ENCODE measurements at regions not wholly inside any gene's neighbourhood (a gene's known extent, or its start where the extent isn't known, plus 50 kb on each side); places are given as distances from the start of the nearest gene placed in this dataset.
"Not testable (repeated sequence)": the region's sequence is repeated elsewhere in the genome, so short reads cannot be mapped to it uniquely, and the experiment has no call there.

- WGBS, 2 donors = 39 to 54% methylated on average over 2 of the region's 2 CpGs
- Histone ChIP-seq H3K4me1 (no peaks in the 10 kb centered on the region), H3K4me3 (no peak overlapping the region), H3K27ac (no peak overlapping the region), H3K9me3 (no peaks in the 10 kb centered on the region), H3K36me3 (replicated peaks in 1 of 2; ENCODE audit: insufficient read depth in 1 of 2, low read depth in 2 of 2) (no peaks in the 10 kb centered on the region), H3K27me3 (no peaks in the 10 kb centered on the region)
- ATAC-seq (no peak), DNase-seq (no peak)
- TF ChIP-seq, protein P1, sequence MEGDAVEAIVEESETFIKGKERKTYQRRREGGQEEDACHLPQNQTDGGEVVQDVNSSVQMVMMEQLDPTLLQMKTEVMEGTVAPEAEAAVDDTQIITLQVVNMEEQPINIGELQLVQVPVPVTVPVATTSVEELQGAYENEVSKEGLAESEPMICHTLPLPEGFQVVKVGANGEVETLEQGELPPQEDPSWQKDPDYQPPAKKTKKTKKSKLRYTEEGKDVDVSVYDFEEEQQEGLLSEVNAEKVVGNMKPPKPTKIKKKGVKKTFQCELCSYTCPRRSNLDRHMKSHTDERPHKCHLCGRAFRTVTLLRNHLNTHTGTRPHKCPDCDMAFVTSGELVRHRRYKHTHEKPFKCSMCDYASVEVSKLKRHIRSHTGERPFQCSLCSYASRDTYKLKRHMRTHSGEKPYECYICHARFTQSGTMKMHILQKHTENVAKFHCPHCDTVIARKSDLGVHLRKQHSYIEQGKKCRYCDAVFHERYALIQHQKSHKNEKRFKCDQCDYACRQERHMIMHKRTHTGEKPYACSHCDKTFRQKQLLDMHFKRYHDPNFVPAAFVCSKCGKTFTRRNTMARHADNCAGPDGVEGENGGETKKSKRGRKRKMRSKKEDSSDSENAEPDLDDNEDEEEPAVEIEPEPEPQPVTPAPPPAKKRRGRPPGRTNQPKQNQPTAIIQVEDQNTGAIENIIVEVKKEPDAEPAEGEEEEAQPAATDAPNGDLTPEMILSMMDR (IDR thresholded peaks at IDR 0.05) = no peak
- no peak for TF ChIP-seq POLR2A (IDR thresholded peaks at IDR 0.05)
- intact Hi-C loops (cut with DNase I) = no loop called here
These were observed 172.4 kb upstream of the CAND1 start for GRCh38 chr12:67096533-67097318.

GRCh38 chr12:67099858-67100257, 169.3 kb upstream of the CAND1 start:
- TF ChIP-seq, protein P1 (IDR thresholded peaks at IDR 0.05) = no peak
- TF ChIP-seq POLR2A (IDR thresholded peaks at IDR 0.05) = no peak
- H3K27ac ChIP-seq = no peak overlapping the region
- H3K36me3 ChIP-seq (replicated peaks in 1 of 2; ENCODE audit: insufficient read depth in 1 of 2, low read depth in 2 of 2) = no peaks in the 10 kb centered on the region
- H3K4me1 ChIP-seq = no peaks in the 10 kb centered on the region
- intact Hi-C loops (cut with DNase I) = no loop called here
- no peaks in the 10 kb centered on the region for H3K9me3 ChIP-seq
- H3K27me3 ChIP-seq = no peaks in the 10 kb centered on the region
- no peak for ATAC-seq
- no peak for DNase-seq
- H3K4me3 ChIP-seq = no peak overlapping the region
- 67 to 74% methylated on average over 3 of the region's 3 CpGs for WGBS, 2 donors

GRCh38 chr12:67103521-67103920, 165.6 kb upstream of the CAND1 start:
- no peaks in the 10 kb centered on the region for H3K36me3 ChIP-seq (replicated peaks in 1 of 2; ENCODE audit: insufficient read depth in 1 of 2, low read depth in 2 of 2)
- intact Hi-C loops (cut with DNase I) = no loop called here
- no peak for DNase-seq
- WGBS, 2 donors = 64 to 79% methylated on average over 1 of the region's 1 CpG
- H3K4me3 ChIP-seq = no peak overlapping the region
- ATAC-seq = no peak
- no peaks in the 10 kb centered on the region for H3K4me1 ChIP-seq
- TF ChIP-seq POLR2A (IDR thresholded peaks at IDR 0.05) = no peak
- TF ChIP-seq, protein P1 (IDR thresholded peaks at IDR 0.05) = no peak
- no peaks in the 10 kb centered on the region for H3K9me3 ChIP-seq
- H3K27ac ChIP-seq = no peak overlapping the region
- no peaks in the 10 kb centered on the region for H3K27me3 ChIP-seq

DNA sequence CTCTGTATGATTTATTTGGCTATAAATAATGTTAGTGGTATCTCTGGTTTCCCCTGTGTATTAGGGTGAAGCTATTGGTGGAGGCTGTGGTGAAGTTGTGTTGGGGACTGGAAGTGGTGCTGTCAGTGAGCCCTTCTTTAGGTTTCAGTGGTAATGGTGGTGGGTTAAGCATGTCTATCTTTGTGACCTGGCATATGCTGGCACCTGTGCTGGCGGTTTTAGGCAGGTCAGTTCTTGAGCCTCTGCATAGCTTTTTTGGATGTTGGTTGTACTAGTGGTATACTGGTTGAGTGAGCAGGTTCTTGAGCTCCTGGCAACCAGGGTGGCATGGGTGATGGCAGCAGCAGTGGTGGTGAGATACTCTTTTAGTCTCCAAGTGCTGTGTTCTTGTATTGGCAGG, 161.9 kb upstream of the CAND1 start:
- WGBS, 2 donors = 71 to 87% methylated on average over 1 of the region's 1 CpG
- Histone ChIP-seq H3K27ac (no peak overlapping the region), H3K36me3 (replicated peaks in 1 of 2; ENCODE audit: insufficient read depth in 1 of 2, low read depth in 2 of 2) (no peaks in the 10 kb centered on the region), H3K9me3 (no peaks in the 10 kb centered on the region), H3K4me3 (no peak overlapping the region), H3K27me3 (no peaks in the 10 kb centered on the region), H3K4me1 (no peaks in the 10 kb centered on the region)
- TF ChIP-seq, protein P1 (IDR thresholded peaks at IDR 0.05) = no peak
- no peak for TF ChIP-seq POLR2A (IDR thresholded peaks at IDR 0.05)
- ATAC-seq (no peak), DNase-seq (no peak)
- intact Hi-C loops (cut with DNase I) = no loop called here

GRCh38 chr12:67107751-67108269, 161.3 kb upstream of the CAND1 start:
- Histone ChIP-seq H3K4me1 (no peaks in the 10 kb centered on the region), H3K27ac (no peak overlapping the region), H3K9me3 (no peaks in the 10 kb centered on the region), H3K4me3 (no peak overlapping the region), H3K36me3 (replicated peaks in 1 of 2; ENCODE audit: insufficient read depth in 1 of 2, low read depth in 2 of 2) (no peaks in the 10 kb centered on the region), H3K27me3 (no peaks in the 10 kb centered on the region)
- TF ChIP-seq, protein P1 (IDR thresholded peaks at IDR 0.05) = no peak
- no peak for TF ChIP-seq POLR2A (IDR thresholded peaks at IDR 0.05)
- no peak for ATAC-seq
- intact Hi-C loops (cut with DNase I) = no loop called here
- DNase-seq = peak in 1 of 4 donors; percentile 21
- 40 to 73% methylated on average over 1 of the region's 1 CpG for WGBS, 2 donors

DNA sequence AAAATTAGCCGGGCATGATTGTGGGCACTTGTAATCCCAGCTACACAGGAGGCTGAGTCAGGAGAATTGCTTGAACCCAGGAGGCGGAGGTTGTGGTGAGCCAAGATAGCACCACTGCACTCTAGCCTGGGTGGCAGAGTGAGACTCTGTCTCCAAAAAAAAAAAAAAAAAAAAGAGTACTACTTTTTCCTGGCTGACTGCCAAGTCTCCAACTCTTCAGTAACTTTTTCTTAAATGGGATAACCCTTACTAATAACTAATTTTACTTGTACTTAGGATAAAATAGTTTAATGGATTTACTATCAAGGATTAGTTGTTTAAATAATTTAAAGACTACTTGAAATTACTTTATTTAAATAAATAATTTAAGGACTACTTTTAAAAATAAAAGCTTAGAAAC, 158.8 kb upstream of the CAND1 start:
- ATAC-seq; H3K9me3 ChIP-seq; H3K36me3 ChIP-seq (replicated peaks in 1 of 2; ENCODE audit: insufficient read depth in 1 of 2, low read depth in 2 of 2); intact Hi-C loops (cut with DNase I); H3K27me3 ChIP-seq; H3K4me3 ChIP-seq; H3K27ac ChIP-seq; H3K4me1 ChIP-seq; DNase-seq: not testable (repeated sequence)
- 96% methylated on average over 2 of the region's 2 CpGs for WGBS, 2 donors
